GM12875 (cell line): ENCODE measurements at regions not wholly inside any gene's neighbourhood (a gene's known extent, or its start where the extent isn't known, plus 50 kb on each side); places are given as distances from the start of the nearest gene placed in this dataset.
"Not testable (repeated sequence)": the region's sequence is repeated elsewhere in the genome, so short reads cannot be mapped to it uniquely, and the experiment has no call there.

Experiments
- H3K4me3 ChIP-seq: one replicate; pipeline ENCODE4 v1.5.1; 2011; ENCODE audit warnings: low read depth, low read length, control low read depth
- TF ChIP-seq, protein P1 (sequence below): IDR thresholded peaks from 2 replicates; pipeline ENCODE4 v1.5.1; 2011; ENCODE audit warnings: low read depth, mild to moderate bottlenecking, control low read depth, inconsistent platforms, low read length, moderate library complexity, borderline replicate concordance; ENCODE audit not compliant: insufficient read depth

DNA sequence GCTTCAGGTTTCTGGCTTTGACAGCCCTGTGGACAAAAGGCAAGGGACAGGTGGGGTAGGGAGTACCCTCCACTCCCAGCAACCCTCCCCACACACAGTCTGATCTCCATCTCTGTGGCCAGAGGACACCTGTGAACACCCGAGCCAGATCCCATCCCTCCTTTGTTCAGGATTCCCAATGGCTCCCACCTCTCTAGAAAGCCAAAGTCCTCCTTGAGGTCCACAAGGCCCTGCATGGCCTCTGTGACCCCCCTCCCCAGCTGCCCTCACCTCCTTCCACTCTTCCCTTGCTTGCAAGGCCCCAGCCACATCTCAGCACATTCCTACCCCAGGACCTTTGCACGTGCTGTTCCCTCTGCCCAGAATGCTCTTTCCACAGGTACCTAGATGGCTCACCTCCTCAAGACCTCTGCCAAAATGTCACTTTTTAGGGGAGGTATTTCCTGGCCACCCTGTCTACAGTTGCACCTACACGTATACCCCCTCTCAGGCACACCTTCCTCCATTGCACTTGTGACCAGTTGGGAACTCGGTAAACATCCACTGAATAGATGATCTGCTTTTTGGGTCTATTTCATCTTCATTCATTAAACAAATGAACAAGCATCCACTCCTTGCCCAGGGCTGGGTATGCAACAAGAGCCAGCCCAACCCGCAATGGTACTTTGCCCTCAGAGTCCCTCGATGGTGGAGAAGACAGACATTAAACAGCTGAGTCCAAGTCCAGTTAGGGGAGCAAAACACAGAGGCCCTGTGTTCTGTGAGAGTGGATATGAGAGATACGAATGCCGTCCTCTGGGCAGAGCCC lies 107.0 kb downstream of the CRLF3 start:
- TF ChIP-seq, protein P1, sequence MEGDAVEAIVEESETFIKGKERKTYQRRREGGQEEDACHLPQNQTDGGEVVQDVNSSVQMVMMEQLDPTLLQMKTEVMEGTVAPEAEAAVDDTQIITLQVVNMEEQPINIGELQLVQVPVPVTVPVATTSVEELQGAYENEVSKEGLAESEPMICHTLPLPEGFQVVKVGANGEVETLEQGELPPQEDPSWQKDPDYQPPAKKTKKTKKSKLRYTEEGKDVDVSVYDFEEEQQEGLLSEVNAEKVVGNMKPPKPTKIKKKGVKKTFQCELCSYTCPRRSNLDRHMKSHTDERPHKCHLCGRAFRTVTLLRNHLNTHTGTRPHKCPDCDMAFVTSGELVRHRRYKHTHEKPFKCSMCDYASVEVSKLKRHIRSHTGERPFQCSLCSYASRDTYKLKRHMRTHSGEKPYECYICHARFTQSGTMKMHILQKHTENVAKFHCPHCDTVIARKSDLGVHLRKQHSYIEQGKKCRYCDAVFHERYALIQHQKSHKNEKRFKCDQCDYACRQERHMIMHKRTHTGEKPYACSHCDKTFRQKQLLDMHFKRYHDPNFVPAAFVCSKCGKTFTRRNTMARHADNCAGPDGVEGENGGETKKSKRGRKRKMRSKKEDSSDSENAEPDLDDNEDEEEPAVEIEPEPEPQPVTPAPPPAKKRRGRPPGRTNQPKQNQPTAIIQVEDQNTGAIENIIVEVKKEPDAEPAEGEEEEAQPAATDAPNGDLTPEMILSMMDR = no peak
- no peak overlapping the region for H3K4me3 ChIP-seq

DNA sequence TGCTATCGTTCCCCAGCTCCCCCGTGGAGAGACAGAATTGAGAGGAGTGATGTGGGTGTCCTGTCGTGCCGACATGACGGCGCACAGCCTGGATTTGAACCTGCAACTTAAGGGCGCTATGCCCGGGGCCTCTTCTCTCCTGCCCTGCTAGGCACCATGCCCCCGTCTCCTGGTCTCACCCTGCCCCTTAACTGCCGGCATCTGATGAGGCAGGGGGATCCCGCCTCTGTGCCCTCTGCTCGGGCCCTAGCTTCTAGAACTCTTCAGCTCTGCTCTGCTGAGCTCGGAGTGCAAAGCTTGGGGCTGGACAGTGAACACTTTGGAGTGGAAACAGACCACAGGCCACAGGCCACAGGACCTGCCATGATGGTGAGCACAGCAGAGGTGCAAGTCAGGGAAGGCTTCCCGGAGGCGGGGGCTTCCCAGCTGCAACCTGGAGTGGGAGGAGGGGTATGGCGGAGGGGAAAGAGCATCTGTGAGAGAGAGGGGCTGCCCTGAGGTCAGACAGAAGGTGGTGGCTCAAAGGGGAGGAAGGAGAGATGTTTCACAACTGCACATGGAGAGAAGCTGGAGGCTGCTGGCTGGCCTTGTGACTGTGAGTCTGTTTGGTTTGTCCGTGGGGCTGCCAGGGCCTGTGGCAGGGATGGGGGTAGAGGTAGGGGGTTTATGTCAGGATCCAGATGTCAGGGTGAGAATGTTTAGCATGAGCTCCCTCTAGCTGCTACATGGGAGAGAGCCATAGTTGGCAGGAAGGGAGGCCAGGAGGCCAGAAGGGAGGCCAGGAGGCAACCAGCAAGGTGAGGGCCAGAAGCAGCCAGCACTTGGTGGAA lies 107.8 kb downstream of the CRLF3 start:
- TF ChIP-seq, protein P1 = peak; percentile 18; the same call in 1 of the 2 replicates
- no peak overlapping the region for H3K4me3 ChIP-seq

DNA sequence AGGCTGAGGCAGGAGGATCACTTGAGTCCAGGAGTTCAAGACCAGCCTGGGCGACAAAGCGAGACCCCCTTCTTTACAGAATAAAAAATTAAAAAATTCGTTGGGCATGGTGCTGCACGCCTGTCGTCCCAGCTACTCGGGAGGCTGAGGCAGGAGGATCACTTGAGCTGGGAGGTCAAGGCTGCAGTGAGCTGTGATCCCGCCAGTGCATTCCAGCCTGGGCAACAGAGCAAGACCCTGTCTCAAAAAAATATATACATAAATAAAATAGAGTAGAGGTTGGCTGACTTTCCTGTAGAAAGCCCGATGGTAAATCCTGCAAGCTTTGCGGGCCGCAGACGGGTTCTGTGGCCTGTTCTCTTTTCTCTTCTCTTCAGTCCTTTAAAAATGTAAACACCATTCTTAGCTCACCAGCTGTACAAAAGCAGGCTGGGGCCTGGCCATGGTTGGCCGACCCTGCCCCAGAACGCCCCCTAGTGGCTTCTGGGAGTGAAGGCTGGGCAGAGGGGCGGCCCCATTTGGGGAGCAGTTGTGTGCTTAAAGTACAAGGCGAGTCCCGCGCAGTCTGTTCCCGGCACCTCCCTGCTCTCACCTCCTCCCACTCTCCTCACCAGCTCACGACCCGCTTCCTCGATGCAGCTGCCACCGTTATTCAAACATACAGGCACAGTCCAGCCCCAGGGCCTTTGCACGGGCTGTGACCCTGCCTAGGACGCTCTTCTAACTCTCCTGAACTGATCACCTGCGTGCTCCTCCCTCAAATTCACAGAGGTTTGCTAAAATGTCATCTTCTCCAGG lies 109.5 kb downstream of the CRLF3 start:
- H3K4me3 ChIP-seq = not testable (repeated sequence)
- TF ChIP-seq, protein P1 = peak; percentile 78

DNA sequence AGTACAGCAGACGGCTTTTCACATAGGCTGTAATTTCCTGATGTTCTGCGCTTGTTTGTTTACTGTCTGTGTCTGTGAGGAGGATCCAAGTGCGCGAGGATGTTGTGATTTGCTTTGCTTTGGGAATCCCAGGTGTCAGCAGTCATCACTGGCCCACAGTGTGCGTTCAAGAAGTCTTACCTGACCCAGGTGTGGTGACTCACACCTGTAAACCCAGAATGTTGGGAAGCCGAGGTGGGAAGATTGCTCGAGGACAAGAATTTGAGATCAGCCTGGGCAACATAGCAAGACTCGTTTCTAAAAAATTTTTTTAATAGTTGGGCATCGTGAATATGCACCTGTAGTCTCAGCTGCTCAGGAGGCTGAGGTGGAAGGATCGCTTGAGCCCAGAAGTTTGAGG lies 110.7 kb downstream of the CRLF3 start:
- not testable (repeated sequence) for H3K4me3 ChIP-seq

DNA sequence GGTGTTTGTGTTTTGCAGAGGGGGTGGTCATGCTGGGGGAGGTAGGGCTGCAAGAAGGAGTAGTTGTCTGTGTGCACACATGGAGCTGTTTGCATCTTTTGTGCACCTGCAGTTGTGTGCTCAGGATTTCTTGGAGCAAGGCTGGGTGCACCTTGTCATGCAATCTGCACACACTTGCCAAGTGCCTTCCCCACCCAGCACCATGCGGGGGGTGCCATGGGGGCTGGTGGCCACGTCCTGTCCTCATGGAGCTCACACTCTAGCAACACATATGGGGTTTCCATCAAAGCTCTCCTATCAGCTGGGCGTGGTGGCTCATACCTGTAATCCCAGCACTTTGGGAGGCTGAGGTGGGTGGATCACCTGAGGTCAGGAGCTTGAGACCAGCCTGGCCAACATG lies 111.6 kb downstream of the CRLF3 start:
- H3K4me3 ChIP-seq = not testable (repeated sequence)

DNA sequence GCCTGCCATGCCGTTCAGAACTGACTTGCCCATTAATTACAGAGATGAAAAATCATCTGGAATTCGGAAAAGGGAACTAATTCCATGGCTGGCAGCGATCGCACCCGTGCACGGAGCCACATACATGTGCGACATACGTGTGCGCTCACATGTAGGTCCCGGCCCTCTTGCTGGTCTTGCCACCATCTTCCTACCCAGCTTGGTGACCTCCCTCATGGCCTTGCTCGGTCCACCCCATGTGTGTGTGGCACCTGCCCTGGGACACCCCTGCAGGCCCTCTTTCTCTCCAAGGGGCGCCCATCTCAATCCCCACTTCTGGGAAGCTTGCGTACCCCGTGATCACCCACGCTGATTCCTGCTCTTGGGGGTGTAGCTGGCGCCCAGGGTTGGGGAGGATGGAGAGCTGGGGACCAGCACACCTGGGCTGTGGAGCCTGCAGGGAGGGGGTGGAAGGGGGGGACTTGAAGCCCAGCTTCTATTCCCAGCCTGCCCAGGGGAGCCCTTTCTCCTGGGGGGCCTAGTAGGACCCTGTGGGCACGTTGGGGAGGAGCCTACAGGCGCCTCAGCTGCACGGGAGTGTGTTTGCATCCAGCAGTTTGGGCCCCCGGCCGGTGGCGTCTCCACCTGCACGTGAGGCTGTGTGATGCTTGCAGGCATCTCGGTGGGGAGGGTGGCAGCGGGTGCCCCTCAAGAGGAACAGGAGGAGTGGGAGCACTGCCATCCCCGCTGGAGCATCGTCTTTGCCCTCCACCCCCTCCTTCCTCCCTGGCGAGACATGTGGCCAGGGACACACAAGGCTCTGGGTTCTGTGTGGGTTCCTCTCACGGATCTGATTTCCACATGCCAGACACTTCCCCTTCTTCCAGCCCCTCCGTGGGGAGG lies 112.6 kb downstream of the CRLF3 start:
- H3K4me3 ChIP-seq = not testable (repeated sequence)

DNA sequence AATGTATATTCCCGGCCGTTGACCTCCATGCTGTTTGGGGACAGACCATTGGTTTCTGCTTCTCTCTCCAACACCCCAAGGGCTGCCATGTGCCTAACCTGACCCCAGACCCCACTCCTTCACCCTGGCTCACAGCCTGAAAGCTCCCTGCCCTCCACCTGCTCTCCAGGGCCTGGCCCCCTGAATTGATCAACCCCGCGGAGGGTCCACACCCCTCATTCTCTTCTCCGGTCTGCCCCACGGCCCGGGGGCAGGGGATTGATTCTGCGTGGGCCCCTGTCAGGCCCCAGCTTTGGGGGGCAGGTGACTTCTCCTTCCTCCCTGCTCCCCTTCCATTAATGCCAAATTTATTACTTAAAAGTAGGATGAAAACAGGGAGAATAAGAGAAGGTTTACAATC lies 113.3 kb downstream of the CRLF3 start:
- H3K4me3 ChIP-seq = not testable (repeated sequence)

DNA sequence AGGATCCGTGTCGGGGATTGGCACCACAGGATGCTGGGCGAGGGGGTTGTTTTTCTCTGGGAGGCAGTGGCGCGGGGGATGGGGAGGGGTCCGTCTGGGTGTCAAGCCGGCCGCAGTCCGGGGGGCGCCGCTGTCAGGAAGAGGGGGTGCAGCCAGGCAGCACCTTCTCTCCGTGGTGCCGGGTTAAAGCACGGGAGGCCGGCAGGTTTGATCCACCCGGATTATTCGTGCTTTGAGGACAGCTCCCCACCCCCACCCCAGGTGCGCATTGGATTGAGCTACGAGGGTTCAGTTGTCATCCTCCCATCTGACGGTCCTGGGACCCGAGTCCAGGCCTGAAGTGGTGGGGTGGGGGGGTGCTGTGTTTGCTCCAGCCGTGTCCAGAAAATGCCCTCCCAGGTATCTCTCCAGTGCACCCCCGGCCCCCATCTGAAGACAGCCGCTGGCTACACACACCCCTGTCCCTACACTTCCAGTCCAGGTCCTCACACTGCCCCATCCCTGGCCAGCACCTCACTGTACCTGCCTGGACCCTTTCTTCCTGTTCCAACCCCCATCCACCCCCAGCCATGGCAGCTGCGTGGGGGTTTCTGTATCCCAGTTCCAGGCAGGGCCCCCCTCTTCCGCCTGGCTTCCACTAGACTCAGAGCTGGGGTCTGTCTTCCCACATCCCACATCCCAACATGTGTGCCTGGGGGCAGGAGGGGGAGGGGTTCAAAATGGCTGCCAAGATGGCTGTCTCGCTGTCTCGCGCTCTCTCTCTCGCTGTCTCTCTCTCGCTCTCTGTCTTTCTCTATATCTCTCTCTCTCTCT lies 114.0 kb downstream of the CRLF3 start:
- H3K4me3 ChIP-seq = peak overlapping the region; percentile 71

DNA sequence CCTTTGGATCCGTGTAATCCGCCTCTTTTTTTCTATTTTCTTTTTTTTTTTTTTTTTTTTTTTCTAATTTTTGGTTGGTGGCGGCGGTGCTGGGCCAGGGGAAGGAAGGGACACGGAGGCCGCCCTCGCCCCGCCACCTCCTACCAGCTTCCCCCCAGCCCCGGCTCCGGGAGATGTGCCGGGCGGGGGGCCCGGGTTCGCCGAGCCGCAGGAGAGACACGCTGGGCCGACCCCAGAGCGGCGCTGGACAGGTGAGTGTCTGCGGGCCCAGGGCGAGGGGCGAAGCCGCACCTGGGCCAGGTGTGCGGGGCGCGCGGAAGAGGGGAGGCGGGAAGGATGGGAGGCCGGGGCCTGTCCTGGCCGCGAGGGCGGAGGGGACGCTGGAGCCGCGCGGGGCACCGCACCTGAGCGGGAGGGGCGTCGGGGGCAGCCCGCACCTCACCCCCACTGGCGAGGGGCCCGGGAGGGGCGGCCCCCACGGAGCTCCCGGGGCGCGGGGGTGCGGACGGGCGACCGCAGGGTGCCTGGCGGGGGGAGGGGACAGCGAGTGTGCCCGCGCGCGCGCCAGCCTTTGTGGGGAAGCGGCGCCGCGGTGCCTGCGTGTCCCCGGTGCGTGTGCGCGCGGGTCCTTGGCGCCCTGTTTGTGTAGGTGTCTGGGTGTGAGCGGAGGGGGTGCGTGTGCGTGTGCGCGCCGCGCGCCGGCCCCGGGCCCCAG lies 114.8 kb downstream of the CRLF3 start:
- H3K4me3 ChIP-seq = peak overlapping the region; percentile 71

DNA sequence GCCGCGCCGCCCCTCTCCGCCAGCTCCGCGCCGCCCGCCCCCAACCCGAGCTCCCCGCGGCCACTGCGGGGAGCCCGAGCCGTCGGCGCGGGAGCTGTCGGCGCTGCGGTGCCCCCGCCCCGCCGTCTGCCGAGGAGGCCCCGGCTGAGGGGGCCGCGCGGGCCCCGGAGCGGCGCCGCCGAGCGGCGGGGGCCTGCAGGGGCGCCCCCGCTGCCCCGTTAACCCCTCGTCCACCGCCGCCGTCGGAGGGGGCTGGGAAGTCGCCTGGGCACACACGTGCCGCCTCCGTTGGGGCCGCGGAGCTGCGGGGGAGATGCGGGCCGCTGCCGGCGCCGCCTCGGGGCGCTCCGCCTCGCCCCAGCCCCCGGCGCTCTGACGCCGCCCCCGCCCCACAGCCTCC lies 115.4 kb downstream of the CRLF3 start:
- H3K4me3 ChIP-seq = peak overlapping the region; percentile 71

DNA sequence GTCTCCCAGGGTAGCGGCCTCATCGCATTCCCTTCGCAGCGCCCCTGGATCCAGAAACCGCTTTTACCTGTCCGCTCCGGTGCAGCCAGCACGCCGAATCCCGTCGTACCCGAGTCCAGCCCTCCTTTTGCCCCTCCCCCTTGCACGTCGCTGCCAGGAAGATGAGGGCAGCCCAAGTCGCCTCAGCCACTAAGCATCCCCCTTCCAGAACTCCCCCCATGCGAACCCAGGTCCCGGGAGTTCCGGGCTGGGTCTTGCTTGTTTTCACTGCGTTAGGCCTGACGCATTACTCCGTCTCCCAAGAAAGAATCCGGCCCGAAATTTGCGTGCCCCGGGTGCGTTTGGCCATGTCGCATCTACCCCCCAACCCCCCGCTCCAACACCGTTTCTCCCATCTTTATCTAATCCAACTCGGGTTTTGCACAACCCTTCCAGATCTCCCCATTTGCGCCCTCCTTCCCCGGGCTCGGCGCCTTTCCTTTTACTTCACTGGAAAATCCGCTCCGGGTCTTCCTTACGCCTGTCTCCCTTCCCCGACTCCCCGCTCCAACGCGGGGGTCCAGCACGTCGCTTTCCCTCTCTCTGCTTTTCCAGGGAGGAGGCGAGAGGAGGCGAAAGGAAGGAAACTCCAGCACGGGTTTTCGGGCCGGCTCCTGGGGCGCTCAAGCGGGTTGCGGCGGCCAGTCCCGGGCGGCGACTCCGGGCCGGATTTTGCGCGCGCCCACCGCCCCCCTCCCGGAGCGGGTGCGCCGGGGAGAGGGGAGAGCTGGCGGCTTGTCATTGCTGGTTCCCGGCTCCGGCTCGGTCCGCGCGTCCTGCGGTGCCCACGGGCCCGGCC lies 116.0 kb downstream of the CRLF3 start:
- peak overlapping the region; percentile 71 for H3K4me3 ChIP-seq

DNA sequence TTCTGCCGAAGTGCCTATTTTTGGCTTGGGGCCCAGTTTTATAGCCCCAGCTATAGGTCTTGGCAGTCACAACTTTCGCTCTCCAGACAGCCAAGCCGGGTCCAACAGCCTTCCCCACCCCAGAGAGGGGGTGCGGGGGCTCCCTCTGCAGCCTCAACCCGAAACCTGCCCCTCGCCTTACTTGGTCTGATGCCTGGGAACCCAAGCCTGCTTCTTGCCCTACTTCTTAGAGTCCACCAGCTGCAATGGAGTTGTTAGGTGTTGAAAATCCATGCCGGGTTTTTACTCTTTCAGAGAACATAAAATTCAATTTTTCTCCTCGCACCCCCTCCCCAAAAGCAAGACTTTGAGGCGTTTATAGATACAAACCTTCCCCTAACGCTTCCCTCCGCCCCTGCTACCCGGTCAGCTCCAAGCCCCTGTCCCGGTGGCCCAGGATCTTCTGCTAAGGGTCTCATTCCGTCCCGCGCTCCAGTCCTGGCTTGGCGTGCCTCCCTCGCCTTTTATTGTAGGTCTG lies 116.7 kb downstream of the CRLF3 start:
- H3K4me3 ChIP-seq = peak overlapping the region; percentile 71
